ENCODE measurements at regions not wholly inside any gene's neighbourhood (a gene's known extent, or its start where the extent isn't known, plus 50 kb on each side); places are given as distances from the start of the nearest gene placed in this dataset.

DNA sequence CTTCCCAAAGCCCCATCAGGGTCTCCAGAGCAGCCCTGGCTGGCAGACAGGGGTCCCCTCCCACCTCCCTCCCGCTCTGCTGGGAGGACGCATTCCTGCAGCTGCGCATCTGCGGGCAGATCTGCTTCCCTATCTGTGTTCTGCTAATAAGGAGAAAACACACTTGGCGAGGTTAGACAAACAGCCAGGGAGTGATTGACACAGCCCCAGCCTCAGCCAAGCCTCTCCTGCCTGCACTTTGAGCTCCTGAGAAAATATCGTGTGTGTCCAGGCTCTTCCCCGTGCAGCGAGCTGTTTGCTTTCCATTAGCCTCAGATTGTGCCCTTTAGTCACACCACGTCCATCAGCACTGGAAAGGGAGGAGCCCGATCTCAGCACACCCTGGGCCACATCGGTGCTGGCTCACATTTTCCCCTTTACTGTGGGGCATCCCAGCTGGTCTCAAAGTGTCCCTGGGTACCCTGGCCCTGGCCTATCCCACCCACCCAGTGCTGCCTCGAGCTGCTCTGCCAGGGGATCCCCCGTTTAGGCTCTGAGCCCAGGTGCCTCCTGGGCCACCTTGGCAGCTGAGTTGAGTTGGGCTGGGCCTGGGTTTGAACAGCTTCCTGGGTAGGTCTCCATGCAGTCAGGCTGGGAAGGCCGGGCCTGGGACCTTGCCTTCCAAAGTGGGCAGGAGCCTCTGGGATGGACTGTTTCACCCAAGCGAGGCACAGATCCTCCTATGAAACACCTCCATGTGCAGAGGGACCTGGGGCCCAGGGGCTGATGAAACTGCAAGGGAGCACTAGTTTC is 61.1 kb downstream of the BARX1 start:
- intact Hi-C loops (cut with DNase I; ENCODE audit: low total_unique reads) = no loop called here
- TF ChIP-seq POLR2A (IDR thresholded peaks at IDR 0.05) = no peak
- TF ChIP-seq, protein P1, sequence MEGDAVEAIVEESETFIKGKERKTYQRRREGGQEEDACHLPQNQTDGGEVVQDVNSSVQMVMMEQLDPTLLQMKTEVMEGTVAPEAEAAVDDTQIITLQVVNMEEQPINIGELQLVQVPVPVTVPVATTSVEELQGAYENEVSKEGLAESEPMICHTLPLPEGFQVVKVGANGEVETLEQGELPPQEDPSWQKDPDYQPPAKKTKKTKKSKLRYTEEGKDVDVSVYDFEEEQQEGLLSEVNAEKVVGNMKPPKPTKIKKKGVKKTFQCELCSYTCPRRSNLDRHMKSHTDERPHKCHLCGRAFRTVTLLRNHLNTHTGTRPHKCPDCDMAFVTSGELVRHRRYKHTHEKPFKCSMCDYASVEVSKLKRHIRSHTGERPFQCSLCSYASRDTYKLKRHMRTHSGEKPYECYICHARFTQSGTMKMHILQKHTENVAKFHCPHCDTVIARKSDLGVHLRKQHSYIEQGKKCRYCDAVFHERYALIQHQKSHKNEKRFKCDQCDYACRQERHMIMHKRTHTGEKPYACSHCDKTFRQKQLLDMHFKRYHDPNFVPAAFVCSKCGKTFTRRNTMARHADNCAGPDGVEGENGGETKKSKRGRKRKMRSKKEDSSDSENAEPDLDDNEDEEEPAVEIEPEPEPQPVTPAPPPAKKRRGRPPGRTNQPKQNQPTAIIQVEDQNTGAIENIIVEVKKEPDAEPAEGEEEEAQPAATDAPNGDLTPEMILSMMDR (IDR thresholded peaks at IDR 0.05) = no peak
- DNase-seq (ENCODE audit: low spot score in 2 of 2) = peak in 1 of 2 donors; percentile 76
- H3K4me3 ChIP-seq (ENCODE audit: low read depth, poor library complexity, severe bottlenecking) = no peak overlapping the region
- 62 to 63% methylated on average over 15 of the region's 15 CpGs for WGBS, 2 donors

DNA sequence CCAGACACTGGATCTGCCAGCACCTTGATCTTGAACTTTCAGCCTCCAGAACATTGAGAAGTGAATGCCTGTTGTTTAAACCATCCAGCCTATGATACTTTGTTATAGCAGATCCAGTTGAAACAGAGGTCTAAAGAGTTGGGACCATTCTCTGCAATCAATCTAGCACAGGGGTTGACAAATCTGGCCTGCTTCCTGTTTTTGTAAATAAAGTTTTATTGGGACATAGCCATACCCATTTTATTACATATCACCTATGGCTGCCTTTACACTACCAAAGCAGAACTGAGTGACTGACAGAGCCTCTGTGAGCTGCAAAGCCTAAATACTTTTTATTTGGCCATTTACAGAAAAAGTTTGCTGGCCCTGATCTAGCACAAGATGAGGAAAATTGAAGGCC is 62.0 kb downstream of the BARX1 start:
- intact Hi-C loops (cut with DNase I; ENCODE audit: low total_unique reads) = no loop called here
- H3K4me3 ChIP-seq (ENCODE audit: low read depth, poor library complexity, severe bottlenecking) = no peak overlapping the region
- DNase-seq (ENCODE audit: low spot score in 2 of 2) = no peak
- no peak for TF ChIP-seq POLR2A (IDR thresholded peaks at IDR 0.05)
- TF ChIP-seq, protein P1 (IDR thresholded peaks at IDR 0.05) = no peak

DNA sequence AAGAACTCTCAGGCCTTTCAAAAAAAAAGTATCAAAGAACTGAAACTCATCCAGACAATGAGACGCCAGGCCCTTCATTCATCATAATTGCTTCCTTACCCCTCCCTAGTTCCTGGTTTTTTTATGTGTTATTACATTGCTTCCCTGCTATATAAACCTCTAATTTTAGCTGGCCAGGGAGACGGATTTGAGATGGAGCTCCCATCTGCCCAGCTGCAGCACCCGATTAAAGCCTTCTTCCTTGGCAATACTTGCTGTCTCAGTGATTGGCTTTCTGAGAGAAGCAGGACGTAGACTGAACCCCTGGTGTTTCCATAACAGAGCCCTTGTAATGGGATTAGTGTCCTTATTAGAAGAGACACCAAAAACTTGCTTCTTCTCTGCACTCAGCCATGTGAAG is 62.4 kb downstream of the BARX1 start:
- 70 to 76% methylated on average over 4 of the region's 4 CpGs for WGBS, 2 donors
- no peak overlapping the region for H3K4me3 ChIP-seq (ENCODE audit: low read depth, poor library complexity, severe bottlenecking)
- TF ChIP-seq, protein P1 (IDR thresholded peaks at IDR 0.05) = no peak
- TF ChIP-seq POLR2A (IDR thresholded peaks at IDR 0.05) = no peak
- intact Hi-C loops (cut with DNase I; ENCODE audit: low total_unique reads) = no loop called here
- no peak for DNase-seq (ENCODE audit: low spot score in 2 of 2)

DNA sequence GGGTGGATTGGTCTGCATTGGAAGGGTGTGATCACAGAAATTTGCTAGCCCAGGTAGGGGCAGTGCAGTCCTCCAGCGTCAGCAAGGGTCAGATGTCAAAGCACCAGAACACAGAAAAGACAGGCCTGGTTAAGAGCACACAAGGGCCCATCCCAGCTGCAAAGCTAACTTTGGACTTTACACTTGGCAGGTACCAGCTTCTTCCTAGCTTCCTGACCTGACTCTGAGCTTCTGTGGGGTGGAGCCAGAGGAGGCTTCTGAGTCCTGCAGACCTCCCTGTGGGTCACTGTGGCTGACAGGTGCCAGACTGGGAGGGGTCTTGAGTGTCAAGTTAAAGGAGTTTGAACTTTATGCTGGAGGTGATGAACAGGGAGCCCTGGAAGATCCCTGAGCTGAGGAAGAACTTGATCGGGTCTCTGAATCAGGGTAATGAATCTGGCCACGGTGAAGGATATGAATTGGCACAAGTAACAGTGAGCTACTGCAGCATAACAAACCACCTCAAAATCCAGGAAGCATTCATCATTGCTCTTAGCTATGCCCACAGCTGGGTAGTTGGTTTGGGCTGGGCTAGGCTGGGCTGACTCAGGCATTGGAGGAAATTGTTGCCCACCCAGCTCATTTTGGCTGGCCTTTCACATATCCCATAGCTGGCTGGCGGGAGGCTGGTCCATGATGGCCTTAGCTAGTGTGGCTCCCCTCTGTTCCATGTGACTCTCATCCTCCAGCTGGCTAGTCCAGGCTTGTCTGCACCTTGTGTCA is 63.4 kb downstream of the BARX1 start:
- no peak for TF ChIP-seq POLR2A (IDR thresholded peaks at IDR 0.05)
- TF ChIP-seq, protein P1 (IDR thresholded peaks at IDR 0.05) = no peak
- DNase-seq (ENCODE audit: low spot score in 2 of 2) = peak in 1 of 2 donors; percentile 60
- 90 to 97% methylated on average over 4 of the region's 4 CpGs for WGBS, 2 donors
- intact Hi-C loops (cut with DNase I; ENCODE audit: low total_unique reads) = no loop called here
- no peak overlapping the region for H3K4me3 ChIP-seq (ENCODE audit: low read depth, poor library complexity, severe bottlenecking)

DNA sequence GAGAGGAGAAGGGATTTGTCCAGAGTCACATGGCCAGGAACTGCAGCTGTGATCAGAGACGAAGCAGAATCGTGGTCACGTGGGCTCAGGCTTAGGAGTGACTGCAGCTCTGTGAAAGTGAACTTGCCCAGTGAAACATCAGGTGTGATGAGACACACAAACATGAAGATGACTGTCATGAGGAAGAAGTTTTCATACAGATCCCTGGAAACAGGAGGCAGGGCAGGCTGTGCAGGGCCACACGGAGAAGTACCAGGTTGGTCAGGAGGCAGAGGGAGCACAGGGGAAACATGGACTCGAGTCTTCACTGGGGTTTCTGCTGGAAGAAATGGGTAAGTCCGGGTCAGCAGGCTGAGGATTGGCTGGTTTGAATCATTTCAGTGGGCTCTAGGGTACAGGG is 64.1 kb downstream of the BARX1 start:
- TF ChIP-seq, protein P1 (IDR thresholded peaks at IDR 0.05) = no peak
- intact Hi-C loops (cut with DNase I; ENCODE audit: low total_unique reads) = no loop called here
- no peak overlapping the region for H3K4me3 ChIP-seq (ENCODE audit: low read depth, poor library complexity, severe bottlenecking)
- no peak for DNase-seq (ENCODE audit: low spot score in 2 of 2)
- 81 to 84% methylated on average over 6 of the region's 6 CpGs for WGBS, 2 donors
